Nephron (organoid): ENCODE measurements at regions not wholly inside any gene's neighbourhood (a gene's known extent, or its start where the extent isn't known, plus 50 kb on each side); places are given as distances from the start of the nearest gene placed in this dataset.

Experiments used
- H3K27ac Mint-ChIP-seq, 3 experiments: 2 replicates each; pipeline ENCODE4 v1.8.0; 2020; ENCODE audit warnings: mixed read lengths in 3 of 3, mild to moderate bottlenecking in 2 of 3, moderate library complexity in 1 of 3
- H3K27me3 Mint-ChIP-seq: 2 replicates; pipeline ENCODE4 v1.8.0; 2021; ENCODE audit warnings: low read depth, mild to moderate bottlenecking, moderate library complexity, mixed read lengths
- H3K36me3 Mint-ChIP-seq: 2 replicates; pipeline ENCODE4 v1.8.0; 2020; ENCODE audit warnings: low read depth, mixed read lengths
- H3K4me1 Mint-ChIP-seq: 2 replicates; pipeline ENCODE4 v1.8.0; 2020; ENCODE audit warnings: mixed read lengths
- H3K4me3 Mint-ChIP-seq, 3 experiments: 2 replicates each; pipeline ENCODE4 v1.8.0; 2020; ENCODE audit warnings: mild to moderate bottlenecking in 3 of 3, mixed read lengths in 3 of 3, moderate library complexity in 2 of 3
- H3K9me3 Mint-ChIP-seq: 2 replicates; pipeline ENCODE4 v1.8.0; 2020; ENCODE audit warnings: mixed read lengths
- CTCF ChIP-seq, 3 experiments: fragments of 200-600 bp; sonication (generic); IDR thresholded peaks; one replicate each; pipeline ENCODE4 v1.5.0; 2021; ENCODE audit warnings: antibody characterized with exemption in 3 of 3; ENCODE audit not compliant: unreplicated experiment in 3 of 3

GRCh38 chr2:216956820-216957493 lies 97.1 kb upstream of the TNP1 start:
- TF ChIP-seq CTCF (IDR thresholded peaks at IDR 0.05; ENCODE audit: unreplicated experiment in 3 of 3) = no peak
- Mint-ChIP-seq H3K4me1 (peaks cover 24% of the 10 kb centered on the region), H3K4me3 (no peak overlapping the region), H3K27me3 (peaks cover 5% of the 10 kb centered on the region), H3K27ac (no peak overlapping the region), H3K36me3 (peaks cover 8% of the 10 kb centered on the region), H3K9me3 (peaks cover 16% of the 10 kb centered on the region)

GRCh38 chr2:216951171-216951570 lies 91.3 kb upstream of the TNP1 start:
- Mint-ChIP-seq H3K4me3 (no peak overlapping the region), H3K9me3 (peaks cover 14% of the 10 kb centered on the region), H3K27ac (no peak overlapping the region), H3K36me3 (peaks cover 7% of the 10 kb centered on the region), H3K4me1 (peaks cover 12% of the 10 kb centered on the region), H3K27me3 (no peaks in the 10 kb centered on the region)
- no peak for TF ChIP-seq CTCF (IDR thresholded peaks at IDR 0.05; ENCODE audit: unreplicated experiment in 3 of 3)

GRCh38 chr2:216950547-216950946 lies 90.7 kb upstream of the TNP1 start:
- TF ChIP-seq CTCF (IDR thresholded peaks at IDR 0.05; ENCODE audit: unreplicated experiment in 3 of 3) = no peak
- Mint-ChIP-seq H3K36me3 (peaks cover 7% of the 10 kb centered on the region), H3K9me3 (peaks cover 14% of the 10 kb centered on the region), H3K4me1 (peaks cover 12% of the 10 kb centered on the region), H3K27me3 (no peaks in the 10 kb centered on the region), H3K27ac (no peak overlapping the region), H3K4me3 (no peak overlapping the region)

GRCh38 chr2:216949700-216950413 lies 90.0 kb upstream of the TNP1 start:
- Mint-ChIP-seq H3K27ac (peak overlapping the region in 1 of 3 experiments; percentile 39), H3K4me1 (peaks cover 12% of the 10 kb centered on the region), H3K36me3 (peaks cover 7% of the 10 kb centered on the region), H3K4me3 (no peak overlapping the region), H3K27me3 (no peaks in the 10 kb centered on the region), H3K9me3 (peaks cover 14% of the 10 kb centered on the region)
- no peak for TF ChIP-seq CTCF (IDR thresholded peaks at IDR 0.05; ENCODE audit: unreplicated experiment in 3 of 3)

GRCh38 chr2:216947055-216947454 lies 87.2 kb upstream of the TNP1 start:
- no peaks in the 10 kb centered on the region for H3K27me3 Mint-ChIP-seq
- no peak for TF ChIP-seq CTCF (IDR thresholded peaks at IDR 0.05; ENCODE audit: unreplicated experiment in 3 of 3)
- H3K4me1 Mint-ChIP-seq = peaks cover 12% of the 10 kb centered on the region
- H3K27ac Mint-ChIP-seq = no peak overlapping the region
- peaks cover 8% of the 10 kb centered on the region for H3K9me3 Mint-ChIP-seq
- no peaks in the 10 kb centered on the region for H3K36me3 Mint-ChIP-seq
- no peak overlapping the region for H3K4me3 Mint-ChIP-seq

GRCh38 chr2:216944733-216945132 lies 84.9 kb upstream of the TNP1 start:
- Mint-ChIP-seq H3K4me3 (no peak overlapping the region), H3K27ac (no peak overlapping the region), H3K4me1 (peaks cover 6% of the 10 kb centered on the region), H3K27me3 (peaks cover 10% of the 10 kb centered on the region), H3K36me3 (no peaks in the 10 kb centered on the region), H3K9me3 (peaks cover 5% of the 10 kb centered on the region)
- TF ChIP-seq CTCF (IDR thresholded peaks at IDR 0.05; ENCODE audit: unreplicated experiment in 3 of 3) = no peak
